IMR-90 (cell line): ENCODE measurements at regions not wholly inside any gene's neighbourhood (a gene's known extent, or its start where the extent isn't known, plus 50 kb on each side); places are given as distances from the start of the nearest gene placed in this dataset.

Source experiments
- ATAC-seq: fragments of 200-7000 bp; cut with Tn5 transposase; 2 replicates; pipeline ENCODE4 v1.9.1; 2020; ENCODE audit warnings: low read depth, mild to moderate bottlenecking, moderate library complexity
- BruUV-seq: library from RNA; stranded (reverse); fragments of 400-500 nt; replicated peaks from 2 replicates; lab custom pipeline; 2021; lab: Mats Ljungman, UMichigan
- CTCF ChIA-PET: fragments of 300-600 bp; formaldehyde crosslinking; extraction: SDS; loops from one replicate; lab custom pipeline; 2021; ENCODE audit warnings: antibody characterized with exemption; lab: Yijun Ruan, JAX
- POLR2A ChIA-PET: fragments of 300-600 bp; sonication (Branson Sonifier 250); formaldehyde crosslinking; loops from one replicate; lab custom pipeline; 2022; ENCODE audit warnings: antibody characterized with exemption; ENCODE audit not compliant: unreplicated experiment; lab: Charles Lee
- DNase-seq: peaks from one replicate; pipeline ENCODE4 v3.0.0; 2013
- H2AFZ ChIP-seq: replicated peaks from 2 replicates; pipeline ENCODE3; 2013; ENCODE audit warnings: low read length, mild to moderate bottlenecking; ENCODE audit not compliant: poor library complexity
- H2AK5ac ChIP-seq: 2 replicates; pipeline ENCODE4 v1.6.1; 2013; ENCODE audit warnings: low read depth, low read length, inconsistent platforms
- H2AK9ac ChIP-seq: replicated peaks from 2 replicates; pipeline ENCODE3; 2013; ENCODE audit warnings: mild to moderate bottlenecking, low read depth, low read length, moderate library complexity; ENCODE audit not compliant: poor library complexity
- H2BK120ac ChIP-seq: 2 replicates; pipeline ENCODE4 v1.6.1; 2013; ENCODE audit warnings: low read depth, low read length, inconsistent platforms
- H2BK15ac ChIP-seq: 3 replicates; pipeline ENCODE4 v1.6.1; 2013; ENCODE audit warnings: low read depth, low read length, inconsistent platforms
- H2BK20ac ChIP-seq: 2 replicates; pipeline ENCODE4 v1.6.1; 2013; ENCODE audit warnings: low read depth, mild to moderate bottlenecking, inconsistent platforms, low read length, moderate library complexity
- H2BK5ac ChIP-seq: 2 replicates; pipeline ENCODE4 v1.6.1; 2013; ENCODE audit warnings: mild to moderate bottlenecking, low read depth, low read length, inconsistent platforms; ENCODE audit not compliant: poor library complexity, severe bottlenecking
- H3K14ac ChIP-seq: replicated peaks from 2 replicates; pipeline ENCODE4 v1.6.1; 2013; ENCODE audit warnings: low read depth, low read length, inconsistent platforms
- H3K18ac ChIP-seq: 2 replicates; pipeline ENCODE4 v1.6.1; 2013; ENCODE audit warnings: low read depth, low read length, control low read depth
- H3K23ac ChIP-seq: 2 replicates; pipeline ENCODE4 v1.6.1; 2013; ENCODE audit warnings: low read depth, low read length, inconsistent platforms
- H3K27ac ChIP-seq: 2 replicates; pipeline ENCODE4 v1.5.1; 2013; ENCODE audit warnings: mild to moderate bottlenecking, control low read depth, low read length; ENCODE audit not compliant: insufficient read depth
- H3K27me3 ChIP-seq: 2 replicates; pipeline ENCODE4 v1.6.1; 2013; ENCODE audit warnings: low read length; ENCODE audit not compliant: control insufficient read depth, insufficient read depth
- H3K36me3 ChIP-seq: 2 replicates; pipeline ENCODE4 v1.6.1; 2013; ENCODE audit warnings: low read length, mixed read lengths; ENCODE audit not compliant: control insufficient read depth, insufficient read depth
- H3K4ac ChIP-seq: 2 replicates; pipeline ENCODE4 v1.6.1; 2013; ENCODE audit warnings: low read depth, low read length, inconsistent platforms
- H3K4me1 ChIP-seq: 2 replicates; pipeline ENCODE4 v1.6.1; 2013; ENCODE audit warnings: low read length, mixed read lengths; ENCODE audit not compliant: control insufficient read depth, insufficient read depth
- H3K4me2 ChIP-seq: 2 replicates; pipeline ENCODE4 v1.6.1; 2013; ENCODE audit warnings: low read depth, mild to moderate bottlenecking, control low read depth, low read length, moderate library complexity
- H3K4me3 ChIP-seq: 2 replicates; pipeline ENCODE4 v1.5.1; 2013; ENCODE audit warnings: low read depth, mild to moderate bottlenecking, control low read depth, low read length, moderate library complexity; ENCODE audit not compliant: insufficient read depth
- H3K56ac ChIP-seq: 2 replicates; pipeline ENCODE4 v1.6.1; 2013; ENCODE audit warnings: low read length, inconsistent platforms; ENCODE audit not compliant: insufficient read depth; ENCODE audit errors: extremely low read depth
- H3K79me1 ChIP-seq, 2 experiments: 2 replicates each; pipeline ENCODE4 v1.6.1; 2013; ENCODE audit warnings: low read length in 2 of 2, inconsistent platforms in 1 of 2, low read depth in 1 of 2
- H3K9ac ChIP-seq: 2 replicates; pipeline ENCODE4 v1.6.1; 2013; ENCODE audit warnings: low read depth, low read length, control low read depth
- H3K9me1 ChIP-seq: 2 replicates; pipeline ENCODE4 v1.6.1; 2013; ENCODE audit warnings: low read length, inconsistent platforms; ENCODE audit not compliant: insufficient read depth
- H3K9me3 ChIP-seq: 2 replicates; pipeline ENCODE4 v1.6.1; 2013; ENCODE audit warnings: low read length; ENCODE audit not compliant: control insufficient read depth, insufficient read depth
- H4K20me1 ChIP-seq: 2 replicates; pipeline ENCODE4 v1.6.1; 2013; ENCODE audit warnings: low read length, inconsistent platforms; ENCODE audit not compliant: insufficient read depth
- H4K5ac ChIP-seq: 2 replicates; pipeline ENCODE4 v1.6.1; 2013; ENCODE audit warnings: mild to moderate bottlenecking, low read depth, low read length, control low read depth
- H4K8ac ChIP-seq, 2 experiments: 2 replicates each; pipeline ENCODE4 v1.6.1; 2013; ENCODE audit warnings: low read depth in 2 of 2, low read length in 2 of 2, control low read depth in 1 of 2, inconsistent platforms in 1 of 2
- H4K91ac ChIP-seq: 2 replicates; pipeline ENCODE4 v1.6.1; 2013; ENCODE audit warnings: low read depth, low read length, inconsistent platforms; ENCODE audit not compliant: insufficient read depth
- BHLHE40 ChIP-seq: fragments of 150-350 bp; IDR thresholded peaks from 2 replicates; pipeline ENCODE4 v1.6.1; 2016; ENCODE audit warnings: mild to moderate bottlenecking, low read depth, low read length
- CEBPB ChIP-seq: IDR thresholded peaks from 2 replicates; pipeline ENCODE4 v1.6.1; 2012; ENCODE audit warnings: low read depth, low read length, improper control_type of control experiment
- CHD1 ChIP-seq: IDR thresholded peaks from 2 replicates; pipeline ENCODE4 v1.6.1; 2012; ENCODE audit warnings: low read depth, low read length, improper control_type of control experiment
- FOS ChIP-seq: fragments of 150-350 bp; IDR thresholded peaks from 2 replicates; pipeline ENCODE4 v1.6.1; 2016; ENCODE audit warnings: low read depth, low read length
- MAFK ChIP-seq: IDR thresholded peaks from 2 replicates; pipeline ENCODE4 v1.6.1; 2012; ENCODE audit warnings: low read depth, low read length, improper control_type of control experiment
- MAZ ChIP-seq: IDR thresholded peaks from 2 replicates; pipeline ENCODE4 v1.6.1; 2012; ENCODE audit warnings: low read depth, mild to moderate bottlenecking, low read length, improper control_type of control experiment, moderate library complexity, borderline replicate concordance
- MXI1 ChIP-seq: IDR thresholded peaks from 2 replicates; pipeline ENCODE4 v1.6.1; 2012; ENCODE audit warnings: low read depth, mild to moderate bottlenecking, low read length, moderate library complexity, borderline replicate concordance
- NFE2L2 ChIP-seq: fragments of 150-350 bp; IDR thresholded peaks from 2 replicates; pipeline ENCODE4 v1.6.1; 2016; ENCODE audit warnings: low read depth, mild to moderate bottlenecking, low read length
- POLR2A ChIP-seq: IDR thresholded peaks from 2 replicates; pipeline ENCODE4 v1.6.1; 2012; ENCODE audit warnings: mild to moderate bottlenecking, low read depth, low read length
- RAD21 ChIP-seq: IDR thresholded peaks from 2 replicates; pipeline ENCODE4 v1.6.1; 2012; ENCODE audit warnings: low read length, improper control_type of control experiment
- RCOR1 ChIP-seq: IDR thresholded peaks from 2 replicates; pipeline ENCODE4 v1.6.1; 2012; ENCODE audit warnings: mild to moderate bottlenecking, low read length, improper control_type of control experiment; ENCODE audit not compliant: insufficient replicate concordance
- RFX5 ChIP-seq: IDR thresholded peaks from 2 replicates; pipeline ENCODE4 v1.8.0; 2012; ENCODE audit warnings: low read depth, mild to moderate bottlenecking, low read length, moderate library complexity
- SMC3 ChIP-seq: fragments of 150-350 bp; IDR thresholded peaks from 2 replicates; pipeline ENCODE4 v1.6.1; 2016; ENCODE audit warnings: low read depth, mild to moderate bottlenecking, antibody characterized with exemption, low read length, moderate library complexity
- WGBS, 2 experiments: methylation state at CpG; one replicate each; pipeline versions ENCODE4 v1.1.5 to v1.1.7; 2013; ENCODE audit warnings: missing lambda C conversion rate in 2 of 2; ENCODE audit not compliant: insufficient read length in 1 of 2; ENCODE audit errors: extremely low coverage in 2 of 2; 5-methylcytosine and 5-hydroxymethylcytosine counted together
- dilution Hi-C: fragments of 300-500 bp; cut with HindIII; formaldehyde crosslinking; loops from one replicate; pipeline ENCODE4 v1.14.3; 2018; ENCODE audit warnings: low sequenced_read_pairs; ENCODE audit not compliant: unreplicated experiment
- in situ Hi-C: fragments of 300-500 bp; cut with MboI; formaldehyde crosslinking; loops from 3 replicates; pipeline ENCODE4 v1.14.3; 2019; ENCODE audit warnings: low sequenced_read_pairs, inconsistent platforms, mixed read lengths
- intact Hi-C: fragments of 100-400 bp; cut with micrococcal nuclease; formaldehyde crosslinking; loops from 2 replicates; pipeline ENCODE4 v1.10.0; 2022
- TF ChIP-seq, protein P1 (sequence below): fragments of 150-350 bp; IDR thresholded peaks from 2 replicates; pipeline ENCODE4 v1.6.1; 2017; ENCODE audit warnings: mild to moderate bottlenecking, antibody characterized with exemption, low read length, low read depth
- TF ChIP-seq, protein P2 (sequence below): fragments of 150-350 bp; IDR thresholded peaks from 2 replicates; pipeline ENCODE4 v1.6.1; 2016; ENCODE audit warnings: low read depth, mild to moderate bottlenecking, low read length, moderate library complexity, borderline replicate concordance
- TF ChIP-seq, protein P3 (sequence below): conservative IDR thresholded peaks from 2 replicates; pipeline ENCODE4 v1.5.1; 2012; ENCODE audit warnings: mild to moderate bottlenecking, low read depth, low read length, improper control_type of control experiment

DNA sequence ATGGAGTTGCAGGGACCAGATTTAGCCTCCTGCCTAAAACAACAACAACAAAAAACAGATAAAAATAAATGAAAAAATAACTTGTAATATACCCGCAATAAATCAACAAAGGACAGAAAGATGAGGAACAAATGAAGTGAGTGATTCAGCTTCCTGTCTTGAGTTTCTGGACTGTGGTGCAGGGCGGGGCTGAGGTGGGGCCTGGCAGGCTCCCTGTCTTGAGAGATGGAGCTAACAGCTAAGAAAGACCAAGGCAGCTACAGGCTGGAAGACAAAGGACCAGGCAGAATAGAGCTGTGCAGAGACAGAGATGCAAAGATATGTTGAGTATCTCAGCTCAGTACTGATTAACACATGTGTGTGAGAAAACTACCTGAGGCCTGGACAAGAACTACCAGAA, 879.2 kb downstream of the AACS start:
- in situ Hi-C loops (no loop called here), intact Hi-C loops (no loop called here)

More for the DNA sequence above, 879.2 kb downstream of the AACS start:
- Histone ChIP-seq H3K18ac (no peak overlapping the region), H3K9me3 (peaks cover 3% of the 10 kb centered on the region), H4K5ac (no peak overlapping the region), H3K9ac (no peak overlapping the region), H4K20me1 (no peaks in the 10 kb centered on the region), H2AK9ac (no peak overlapping the region), H3K4ac (no peak overlapping the region), H2BK15ac (no peak overlapping the region), H3K4me1 (no peaks in the 10 kb centered on the region), H3K36me3 (no peaks in the 10 kb centered on the region), H3K56ac (no peak overlapping the region), H3K4me3 (no peak overlapping the region), H3K23ac (no peak overlapping the region), H2AFZ (no peak overlapping the region), H4K8ac (no peak overlapping the region), H3K79me1 (no peaks in the 10 kb centered on the region), H3K27ac (no peak overlapping the region), H2BK120ac (no peak overlapping the region), H3K4me2 (no peak overlapping the region), H3K14ac (no peak overlapping the region), H3K27me3 (no peaks in the 10 kb centered on the region), H2AK5ac (no peak overlapping the region), H3K9me1 (no peaks in the 10 kb centered on the region), H2BK5ac (no peak overlapping the region), H2BK20ac (no peak overlapping the region), H4K91ac (no peak overlapping the region)
- dilution Hi-C loops, result no loop called here
- no CpG with 5 or more reads among the region's 2 CpGs for WGBS, 2 experiments
- no peak for ATAC-seq
- POLR2A ChIA-PET, result no interaction called here
- DNase-seq, result no peak
- TF ChIP-seq RFX5, result no peak
- no peak for TF ChIP-seq FOS
- no peak for TF ChIP-seq SMC3
- TF ChIP-seq, protein P1, sequence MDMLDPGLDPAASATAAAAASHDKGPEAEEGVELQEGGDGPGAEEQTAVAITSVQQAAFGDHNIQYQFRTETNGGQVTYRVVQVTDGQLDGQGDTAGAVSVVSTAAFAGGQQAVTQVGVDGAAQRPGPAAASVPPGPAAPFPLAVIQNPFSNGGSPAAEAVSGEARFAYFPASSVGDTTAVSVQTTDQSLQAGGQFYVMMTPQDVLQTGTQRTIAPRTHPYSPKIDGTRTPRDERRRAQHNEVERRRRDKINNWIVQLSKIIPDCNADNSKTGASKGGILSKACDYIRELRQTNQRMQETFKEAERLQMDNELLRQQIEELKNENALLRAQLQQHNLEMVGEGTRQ, result no peak
- no peak for TF ChIP-seq RAD21
- TF ChIP-seq POLR2A, result no peak
- no peak for TF ChIP-seq CEBPB
- no peak for TF ChIP-seq BHLHE40
- TF ChIP-seq, protein P2, sequence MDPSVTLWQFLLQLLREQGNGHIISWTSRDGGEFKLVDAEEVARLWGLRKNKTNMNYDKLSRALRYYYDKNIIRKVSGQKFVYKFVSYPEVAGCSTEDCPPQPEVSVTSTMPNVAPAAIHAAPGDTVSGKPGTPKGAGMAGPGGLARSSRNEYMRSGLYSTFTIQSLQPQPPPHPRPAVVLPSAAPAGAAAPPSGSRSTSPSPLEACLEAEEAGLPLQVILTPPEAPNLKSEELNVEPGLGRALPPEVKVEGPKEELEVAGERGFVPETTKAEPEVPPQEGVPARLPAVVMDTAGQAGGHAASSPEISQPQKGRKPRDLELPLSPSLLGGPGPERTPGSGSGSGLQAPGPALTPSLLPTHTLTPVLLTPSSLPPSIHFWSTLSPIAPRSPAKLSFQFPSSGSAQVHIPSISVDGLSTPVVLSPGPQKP, result no peak
- no peak for TF ChIP-seq CHD1
- no peak for TF ChIP-seq NFE2L2
- TF ChIP-seq RCOR1, result no peak
- no peak for TF ChIP-seq MXI1
- no peak for TF ChIP-seq MAZ
- TF ChIP-seq MAFK, result no peak
- TF ChIP-seq, protein P3, sequence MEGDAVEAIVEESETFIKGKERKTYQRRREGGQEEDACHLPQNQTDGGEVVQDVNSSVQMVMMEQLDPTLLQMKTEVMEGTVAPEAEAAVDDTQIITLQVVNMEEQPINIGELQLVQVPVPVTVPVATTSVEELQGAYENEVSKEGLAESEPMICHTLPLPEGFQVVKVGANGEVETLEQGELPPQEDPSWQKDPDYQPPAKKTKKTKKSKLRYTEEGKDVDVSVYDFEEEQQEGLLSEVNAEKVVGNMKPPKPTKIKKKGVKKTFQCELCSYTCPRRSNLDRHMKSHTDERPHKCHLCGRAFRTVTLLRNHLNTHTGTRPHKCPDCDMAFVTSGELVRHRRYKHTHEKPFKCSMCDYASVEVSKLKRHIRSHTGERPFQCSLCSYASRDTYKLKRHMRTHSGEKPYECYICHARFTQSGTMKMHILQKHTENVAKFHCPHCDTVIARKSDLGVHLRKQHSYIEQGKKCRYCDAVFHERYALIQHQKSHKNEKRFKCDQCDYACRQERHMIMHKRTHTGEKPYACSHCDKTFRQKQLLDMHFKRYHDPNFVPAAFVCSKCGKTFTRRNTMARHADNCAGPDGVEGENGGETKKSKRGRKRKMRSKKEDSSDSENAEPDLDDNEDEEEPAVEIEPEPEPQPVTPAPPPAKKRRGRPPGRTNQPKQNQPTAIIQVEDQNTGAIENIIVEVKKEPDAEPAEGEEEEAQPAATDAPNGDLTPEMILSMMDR, result no peak
- BruUV-seq, result no TSS peak
- CTCF ChIA-PET, result no interaction called here
